ENCODE measurements at regions not wholly inside any gene's neighbourhood (a gene's known extent, or its start where the extent isn't known, plus 50 kb on each side); places are given as distances from the start of the nearest gene placed in this dataset.

GRCh38 chr9:117775591-117775990 lies 71.4 kb downstream of the TLR4 start:
- TF ChIP-seq POLR2A (IDR thresholded peaks at IDR 0.05) (no peak), CTCF (IDR thresholded peaks at IDR 0.05) (no peak)

GRCh38 chr9:117777823-117778222 lies 73.6 kb downstream of the TLR4 start:
- DNase-seq: no peak
- no peaks in the 10 kb centered on the region for H3K36me3 ChIP-seq
- intact Hi-C loops (cut with DNase I; ENCODE audit: low total_unique reads): no loop called here
- no peak overlapping the region for H3K27ac ChIP-seq
- H3K4me3 ChIP-seq: no peak overlapping the region
- TF ChIP-seq CTCF (IDR thresholded peaks at IDR 0.05) (no peak), POLR2A (IDR thresholded peaks at IDR 0.05) (no peak)
- H3K27me3 ChIP-seq: no peaks in the 10 kb centered on the region
- no peaks in the 10 kb centered on the region for H3K4me1 ChIP-seq
- no peaks in the 10 kb centered on the region for H3K9me3 ChIP-seq

More at GRCh38 chr9:117775591-117775990, 71.4 kb downstream of the TLR4 start:
- no peak for DNase-seq
- intact Hi-C loops (cut with DNase I; ENCODE audit: low total_unique reads): no loop called here
- Histone ChIP-seq H3K36me3 (no peaks in the 10 kb centered on the region), H3K27ac (no peak overlapping the region), H3K4me1 (no peaks in the 10 kb centered on the region), H3K9me3 (no peaks in the 10 kb centered on the region), H3K27me3 (no peaks in the 10 kb centered on the region), H3K4me3 (no peak overlapping the region)

GRCh38 chr9:117779760-117780159 lies 75.6 kb downstream of the TLR4 start:
- H3K9me3 ChIP-seq: no peaks in the 10 kb centered on the region
- H3K4me1 ChIP-seq: peaks cover 0 to 5% of the 10 kb centered on the region in 2 donors
- no peak overlapping the region for H3K27ac ChIP-seq
- TF ChIP-seq POLR2A (IDR thresholded peaks at IDR 0.05): no peak
- TF ChIP-seq CTCF (IDR thresholded peaks at IDR 0.05): no peak
- no peak overlapping the region for H3K4me3 ChIP-seq
- intact Hi-C loops (cut with DNase I; ENCODE audit: low total_unique reads): no loop called here
- H3K36me3 ChIP-seq: no peaks in the 10 kb centered on the region
- H3K27me3 ChIP-seq: no peaks in the 10 kb centered on the region
- no peak for DNase-seq

GRCh38 chr9:117782931-117783788 lies 79.0 kb downstream of the TLR4 start:
- no peaks in the 10 kb centered on the region for H3K27me3 ChIP-seq
- intact Hi-C loops (cut with DNase I; ENCODE audit: low total_unique reads): no loop called here
- H3K4me1 ChIP-seq: peaks cover 0 to 5% of the 10 kb centered on the region in 2 donors
- TF ChIP-seq CTCF (IDR thresholded peaks at IDR 0.05) (peak; percentile 50 to 73 (median 63)), POLR2A (IDR thresholded peaks at IDR 0.05) (no peak)
- peak; percentile 39 to 48 for DNase-seq
- H3K27ac ChIP-seq: peak overlapping the region in 1 of 2 donors; percentile 19
- peak overlapping the region; percentile 10 to 24 for H3K4me3 ChIP-seq
- no peaks in the 10 kb centered on the region for H3K9me3 ChIP-seq
- H3K36me3 ChIP-seq: no peaks in the 10 kb centered on the region

- DNase-seq: no peak
- H3K4me1 ChIP-seq: peaks cover 0 to 5% of the 10 kb centered on the region in 2 donors
- no peaks in the 10 kb centered on the region for H3K9me3 ChIP-seq
- intact Hi-C loops (cut with DNase I; ENCODE audit: low total_unique reads): no loop called here
- H3K27me3 ChIP-seq: no peaks in the 10 kb centered on the region
- TF ChIP-seq CTCF (IDR thresholded peaks at IDR 0.05): no peak
- H3K36me3 ChIP-seq: no peaks in the 10 kb centered on the region
- no peak overlapping the region for H3K4me3 ChIP-seq
- no peak overlapping the region for H3K27ac ChIP-seq
These were observed 79.6 kb downstream of the TLR4 start for GRCh38 chr9:117783828-117784227.
